ENCODE measurements at regions not wholly inside any gene's neighbourhood (a gene's known extent, or its start where the extent isn't known, plus 50 kb on each side); places are given as distances from the start of the nearest gene placed in this dataset.
A peak's percentile ranks its signal among the peaks of the same experiment; 100 is the strongest.

DNA sequence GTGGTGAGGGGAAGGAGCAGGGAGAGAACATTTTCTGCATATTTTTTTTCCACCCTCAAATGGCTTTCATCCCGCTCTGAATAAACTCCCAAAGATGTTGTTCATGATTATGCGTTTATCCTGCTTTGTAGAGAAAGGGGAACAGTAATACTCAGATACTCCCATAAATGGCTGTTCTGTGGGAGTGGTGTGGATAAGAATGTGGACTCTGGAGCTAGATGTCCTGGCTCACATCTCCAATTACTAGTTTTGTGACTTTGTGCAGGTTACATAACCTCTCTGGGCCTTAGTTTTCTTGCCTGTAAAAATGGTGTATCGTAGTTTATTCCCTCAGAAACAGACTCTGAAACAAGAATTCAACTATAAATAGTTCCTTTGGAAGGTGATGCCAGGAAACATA is 395.4 kb upstream of the SUCLG2 start:
- Mint-ChIP-seq H3K4me1 (ENCODE audit: low read depth) (no peaks in the 10 kb centered on the region), H3K9me3 (no peaks in the 10 kb centered on the region), H3K27me3 (no peaks in the 10 kb centered on the region), H3K4me3 (no peak overlapping the region), H3K27ac (no peak overlapping the region), H3K36me3 (ENCODE audit: low read depth) (no peaks in the 10 kb centered on the region)

DNA sequence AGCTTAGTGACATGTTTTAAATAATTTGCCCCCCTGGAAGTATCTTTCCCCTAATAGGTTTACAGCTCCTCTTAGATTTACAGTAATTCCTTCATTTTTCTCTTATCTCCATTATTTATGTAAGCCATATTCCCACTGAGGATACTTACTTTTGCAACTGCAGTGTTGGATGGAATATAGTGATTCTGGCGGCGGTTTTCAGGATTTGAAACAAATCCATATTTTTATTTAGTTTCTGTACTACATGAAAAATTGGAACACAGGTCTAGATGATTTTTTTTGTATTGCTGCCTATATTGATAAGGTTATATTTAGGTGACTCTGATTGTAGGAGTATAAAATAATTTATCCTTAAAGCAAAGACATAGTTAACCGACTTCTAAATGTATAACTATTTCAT is 391.6 kb upstream of the SUCLG2 start:
- no peak overlapping the region for H3K4me3 Mint-ChIP-seq
- no peaks in the 10 kb centered on the region for H3K27me3 Mint-ChIP-seq
- no peaks in the 10 kb centered on the region for H3K36me3 Mint-ChIP-seq (ENCODE audit: low read depth)
- H3K9me3 Mint-ChIP-seq = no peaks in the 10 kb centered on the region
- H3K4me1 Mint-ChIP-seq (ENCODE audit: low read depth) = no peaks in the 10 kb centered on the region
- H3K27ac Mint-ChIP-seq = no peak overlapping the region

DNA sequence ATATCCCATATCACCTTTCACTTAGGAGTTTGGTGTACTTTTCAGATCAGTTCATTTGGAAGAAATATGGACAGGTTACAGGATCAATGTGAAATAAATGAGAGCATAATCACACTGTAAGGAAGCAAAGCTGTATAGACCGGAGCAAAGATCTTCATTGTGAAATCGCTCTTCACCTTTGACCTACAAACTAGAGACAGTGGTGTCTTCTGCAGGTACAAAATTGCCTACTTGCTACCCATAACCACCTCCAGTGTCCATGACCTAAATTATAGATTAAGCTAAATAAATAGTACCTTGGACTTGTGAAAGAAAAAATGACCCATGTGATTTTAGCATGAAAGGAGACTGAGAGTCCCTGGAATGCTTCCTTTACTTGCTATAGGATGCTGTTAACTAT is 379.5 kb upstream of the SUCLG2 start:
- Mint-ChIP-seq H3K27me3 (no peaks in the 10 kb centered on the region), H3K27ac (no peak overlapping the region), H3K4me3 (no peak overlapping the region), H3K4me1 (ENCODE audit: low read depth) (no peaks in the 10 kb centered on the region), H3K9me3 (no peaks in the 10 kb centered on the region), H3K36me3 (ENCODE audit: low read depth) (no peaks in the 10 kb centered on the region)

DNA sequence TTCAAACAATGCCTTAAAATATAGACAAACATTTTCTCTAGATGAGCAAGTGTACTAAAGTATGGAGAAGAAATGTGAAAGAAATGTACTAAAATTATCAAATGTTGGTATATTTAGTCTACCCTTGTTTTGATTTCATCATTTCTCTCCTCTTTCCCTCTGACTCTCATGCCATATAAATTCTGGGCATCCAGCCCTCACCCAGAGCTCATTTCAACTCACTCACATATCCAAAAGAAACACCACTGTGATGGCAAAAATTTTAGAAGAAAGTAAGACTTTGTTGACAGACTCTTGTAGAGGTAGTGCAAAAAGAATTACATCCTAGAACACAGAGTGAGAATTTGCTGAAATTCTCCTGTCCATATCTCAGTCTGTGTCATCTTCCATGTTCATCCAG is 377.8 kb upstream of the SUCLG2 start:
- no peaks in the 10 kb centered on the region for H3K36me3 Mint-ChIP-seq (ENCODE audit: low read depth)
- no peak overlapping the region for H3K27ac Mint-ChIP-seq
- no peak overlapping the region for H3K4me3 Mint-ChIP-seq
- peaks cover 4% of the 10 kb centered on the region for H3K9me3 Mint-ChIP-seq
- H3K27me3 Mint-ChIP-seq = no peaks in the 10 kb centered on the region
- no peaks in the 10 kb centered on the region for H3K4me1 Mint-ChIP-seq (ENCODE audit: low read depth)

DNA sequence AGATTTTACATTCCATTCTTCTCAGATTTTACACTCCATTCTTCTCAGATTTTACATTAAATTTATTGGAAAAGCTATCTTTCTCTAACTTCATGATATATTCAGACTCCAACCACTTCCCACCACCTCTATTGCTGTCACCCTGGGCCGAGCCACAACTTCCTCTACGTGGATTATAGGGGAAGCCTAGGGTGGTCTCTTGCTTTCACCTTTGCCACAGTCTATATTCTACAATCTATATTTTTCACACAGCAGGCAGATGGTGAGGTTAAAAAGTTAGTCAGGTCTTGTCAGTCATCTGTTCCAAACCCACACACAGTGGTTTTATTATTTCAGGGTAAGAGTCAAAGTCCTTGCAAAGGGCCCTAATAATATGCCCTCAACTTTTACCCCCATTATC is 370.8 kb upstream of the SUCLG2 start:
- Mint-ChIP-seq H3K36me3 (ENCODE audit: low read depth) (no peaks in the 10 kb centered on the region), H3K4me3 (no peak overlapping the region), H3K4me1 (ENCODE audit: low read depth) (peaks cover 13% of the 10 kb centered on the region), H3K27ac (no peak overlapping the region), H3K9me3 (peaks cover 4% of the 10 kb centered on the region), H3K27me3 (no peaks in the 10 kb centered on the region)

DNA sequence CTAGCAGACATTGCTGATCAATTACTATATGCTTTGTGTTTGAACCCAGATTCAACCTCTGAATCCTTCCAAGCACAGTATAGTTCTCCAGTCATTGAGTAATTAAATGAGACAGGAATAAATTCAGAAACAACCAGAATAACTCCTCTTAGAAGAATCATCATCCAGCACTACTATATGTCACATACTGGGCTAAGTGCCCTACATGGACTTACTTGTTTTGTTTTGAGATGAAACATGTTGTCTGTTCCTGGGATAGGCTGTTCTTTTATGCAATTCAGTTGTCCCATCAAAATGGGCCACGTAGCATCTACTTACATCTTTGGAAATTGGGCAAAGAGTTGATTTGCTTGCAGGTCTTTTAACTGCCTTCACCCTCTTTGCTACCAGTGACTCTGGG is 365.5 kb upstream of the SUCLG2 start:
- H3K9me3 Mint-ChIP-seq = no peaks in the 10 kb centered on the region
- H3K4me1 Mint-ChIP-seq (ENCODE audit: low read depth) = peaks cover 4% of the 10 kb centered on the region

DNA sequence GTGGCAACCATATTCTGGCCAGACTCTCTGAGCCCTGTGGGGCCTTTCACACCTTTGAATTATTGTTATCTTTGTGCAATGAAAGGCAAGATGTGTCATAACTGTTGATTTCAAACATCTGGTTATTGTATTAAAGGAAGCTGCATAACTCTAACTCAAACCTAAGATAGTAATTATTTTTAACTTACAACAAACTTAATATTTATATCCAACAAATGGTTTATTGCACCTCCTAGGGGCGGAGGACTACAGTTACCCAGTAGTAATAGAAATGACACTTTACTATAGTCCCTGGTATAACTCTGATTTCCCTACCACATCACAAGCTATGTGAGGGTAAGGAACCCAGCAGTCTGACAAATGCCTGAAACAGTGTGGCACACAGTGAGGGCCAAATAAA is 363.9 kb upstream of the SUCLG2 start:
- Mint-ChIP-seq H3K27me3 (no peaks in the 10 kb centered on the region), H3K36me3 (ENCODE audit: low read depth) (no peaks in the 10 kb centered on the region), H3K9me3 (no peaks in the 10 kb centered on the region), H3K4me3 (no peak overlapping the region), H3K4me1 (ENCODE audit: low read depth) (peaks cover 4% of the 10 kb centered on the region), H3K27ac (no peak overlapping the region)

More for the DNA sequence above, 365.5 kb upstream of the SUCLG2 start:
- Mint-ChIP-seq H3K27me3 (no peaks in the 10 kb centered on the region), H3K36me3 (ENCODE audit: low read depth) (no peaks in the 10 kb centered on the region), H3K4me3 (no peak overlapping the region), H3K27ac (no peak overlapping the region)

DNA sequence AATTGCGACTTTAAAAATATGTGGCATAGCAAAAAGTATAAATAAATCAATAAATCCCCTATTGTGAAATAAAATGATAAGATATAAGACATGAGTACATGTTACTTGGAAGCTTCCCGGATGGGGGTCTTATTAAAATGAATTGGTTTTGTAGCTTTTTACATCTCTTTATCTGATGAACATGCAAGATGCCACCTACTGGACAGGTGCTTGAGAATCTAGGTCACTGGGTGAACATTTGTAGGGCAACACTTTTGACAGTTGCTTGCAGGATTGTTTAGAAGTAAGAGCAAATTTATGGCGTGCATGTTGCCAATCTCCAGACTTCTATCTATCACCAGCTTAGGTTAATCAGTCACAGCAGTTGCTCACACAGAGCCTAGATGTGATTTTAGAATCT is 362.7 kb upstream of the SUCLG2 start:
- Mint-ChIP-seq H3K36me3 (ENCODE audit: low read depth) (no peaks in the 10 kb centered on the region), H3K9me3 (no peaks in the 10 kb centered on the region), H3K4me1 (ENCODE audit: low read depth) (peaks cover under 1% of the 10 kb centered on the region), H3K27ac (no peak overlapping the region), H3K27me3 (no peaks in the 10 kb centered on the region), H3K4me3 (no peak overlapping the region)

DNA sequence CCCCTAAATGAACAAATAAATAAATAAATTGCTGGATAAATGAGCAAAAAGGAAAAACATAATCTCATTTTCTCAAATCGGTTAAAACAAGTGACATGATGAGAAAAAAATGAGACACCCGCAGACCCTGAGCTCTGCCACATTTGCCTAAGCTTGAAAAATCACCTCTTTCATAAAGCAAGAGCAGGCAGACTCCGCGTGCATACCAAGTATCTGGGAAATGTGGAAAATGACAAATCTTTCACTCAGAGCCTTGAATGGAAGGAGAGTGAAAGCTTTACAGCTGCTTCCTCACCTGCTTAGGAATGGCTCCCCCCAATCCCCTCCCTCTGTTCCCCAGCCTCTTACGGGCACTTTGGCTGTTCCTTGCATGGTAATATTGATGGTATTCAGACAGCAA is 355.5 kb upstream of the SUCLG2 start:
- Mint-ChIP-seq H3K9me3 (no peaks in the 10 kb centered on the region), H3K27me3 (peaks cover 33% of the 10 kb centered on the region), H3K4me3 (no peak overlapping the region), H3K4me1 (ENCODE audit: low read depth) (peaks cover 12% of the 10 kb centered on the region), H3K27ac (no peak overlapping the region), H3K36me3 (ENCODE audit: low read depth) (no peaks in the 10 kb centered on the region)

DNA sequence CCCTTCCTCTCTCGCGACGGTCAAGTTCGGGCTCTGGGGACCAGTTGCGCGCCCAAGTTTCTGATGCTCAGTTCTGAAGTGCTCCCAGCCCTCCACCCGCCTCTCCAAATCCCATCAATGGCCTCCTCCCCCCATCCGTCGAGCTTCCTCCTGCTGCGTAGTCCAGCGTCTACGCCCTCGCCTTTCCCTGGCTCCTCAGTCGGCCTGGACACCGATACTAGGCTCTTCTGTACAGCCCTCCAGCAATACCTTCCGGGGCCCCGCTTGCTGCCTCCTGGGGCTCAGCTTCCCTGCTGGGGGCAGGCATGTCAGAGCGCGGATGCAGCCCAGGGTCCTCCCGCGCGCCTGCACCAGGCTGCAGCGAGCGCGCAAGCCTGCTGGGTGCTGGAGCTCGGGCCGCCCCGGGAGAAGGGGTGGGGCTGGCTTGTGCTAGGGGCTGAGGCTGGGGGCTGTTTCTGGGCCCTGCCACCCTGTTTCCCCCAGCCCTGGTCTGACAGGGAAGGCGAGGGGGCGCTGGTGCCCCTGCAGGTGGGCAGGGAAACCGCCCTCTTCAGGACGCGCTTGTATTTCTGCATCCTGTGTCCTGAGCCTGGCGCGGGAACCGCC is 353.3 kb upstream of the SUCLG2 start:
- Mint-ChIP-seq H3K4me3 (peak overlapping the region; percentile 80), H3K9me3 (no peaks in the 10 kb centered on the region), H3K4me1 (ENCODE audit: low read depth) (peaks cover 12% of the 10 kb centered on the region), H3K36me3 (ENCODE audit: low read depth) (no peaks in the 10 kb centered on the region), H3K27ac (no peak overlapping the region), H3K27me3 (peaks cover 46% of the 10 kb centered on the region)

DNA sequence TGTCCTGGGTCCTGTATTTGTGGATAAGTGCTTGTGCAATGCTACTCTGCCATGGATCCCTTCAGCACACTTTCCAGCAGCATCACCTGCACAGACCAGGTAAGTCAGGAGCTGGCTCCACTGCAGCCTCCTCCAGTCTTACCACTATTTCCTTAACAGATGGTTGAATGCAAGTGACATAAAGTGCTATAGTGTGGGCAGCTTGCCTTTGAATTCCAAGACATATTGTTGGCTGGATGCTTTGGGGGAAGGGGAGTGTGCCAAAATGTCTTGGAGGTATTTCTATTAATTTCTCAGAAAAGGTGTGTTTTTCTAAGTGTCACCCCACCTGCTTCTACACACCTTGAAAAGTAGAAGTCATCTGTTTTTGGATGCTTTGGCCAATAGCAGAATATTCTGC is 352.2 kb upstream of the SUCLG2 start:
- H3K27ac Mint-ChIP-seq = no peak overlapping the region
- H3K27me3 Mint-ChIP-seq = peaks cover 46% of the 10 kb centered on the region
- H3K9me3 Mint-ChIP-seq = peaks cover 1% of the 10 kb centered on the region
- peaks cover 12% of the 10 kb centered on the region for H3K4me1 Mint-ChIP-seq (ENCODE audit: low read depth)
- H3K36me3 Mint-ChIP-seq (ENCODE audit: low read depth) = no peaks in the 10 kb centered on the region
- H3K4me3 Mint-ChIP-seq = no peak overlapping the region

DNA sequence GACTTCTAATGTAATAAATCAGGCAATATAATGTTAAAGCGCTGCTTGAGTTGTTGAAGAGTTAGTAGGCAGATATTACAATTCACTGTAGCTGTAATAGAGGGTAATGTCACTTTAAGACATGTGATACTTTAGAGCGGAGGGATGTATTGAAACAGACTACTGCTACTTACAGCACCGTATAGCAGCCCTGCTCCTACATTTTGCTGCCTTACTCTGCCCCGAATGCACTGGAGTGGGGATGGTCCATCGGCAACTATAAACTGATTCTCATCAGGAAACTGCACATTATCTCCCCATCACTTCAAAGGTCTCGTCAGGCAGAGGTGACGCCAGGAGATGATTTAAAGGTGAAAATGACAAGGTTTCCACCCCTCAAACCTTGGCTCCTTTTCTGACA is 349.7 kb upstream of the SUCLG2 start:
- Mint-ChIP-seq H3K36me3 (ENCODE audit: low read depth) (no peaks in the 10 kb centered on the region), H3K27me3 (peaks cover 44% of the 10 kb centered on the region), H3K27ac (no peak overlapping the region), H3K9me3 (peaks cover 9% of the 10 kb centered on the region), H3K4me3 (no peak overlapping the region), H3K4me1 (ENCODE audit: low read depth) (peaks cover 12% of the 10 kb centered on the region)

DNA sequence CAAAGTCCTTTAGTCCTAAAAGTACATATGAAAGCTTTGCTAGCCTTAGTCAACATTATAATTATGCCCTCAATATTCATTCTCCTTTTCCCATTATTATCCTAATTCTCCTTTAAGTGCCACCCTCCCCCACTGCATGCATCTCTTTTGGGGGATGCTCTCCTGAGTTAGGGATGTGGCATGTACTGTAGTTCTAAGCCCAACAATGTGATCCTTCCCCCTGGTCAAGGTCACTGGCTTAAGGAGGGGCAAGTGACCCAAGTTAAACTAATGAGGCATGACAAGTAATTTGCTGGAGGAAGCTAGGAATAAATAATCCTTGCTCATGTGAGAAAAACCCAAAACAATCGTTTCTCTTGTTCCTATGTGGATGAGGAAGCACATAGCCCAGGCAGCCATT is 343.9 kb upstream of the SUCLG2 start:
- Mint-ChIP-seq H3K27me3 (peaks cover 6% of the 10 kb centered on the region), H3K27ac (no peak overlapping the region), H3K9me3 (peaks cover 9% of the 10 kb centered on the region), H3K36me3 (ENCODE audit: low read depth) (no peaks in the 10 kb centered on the region), H3K4me1 (ENCODE audit: low read depth) (no peaks in the 10 kb centered on the region), H3K4me3 (no peak overlapping the region)

DNA sequence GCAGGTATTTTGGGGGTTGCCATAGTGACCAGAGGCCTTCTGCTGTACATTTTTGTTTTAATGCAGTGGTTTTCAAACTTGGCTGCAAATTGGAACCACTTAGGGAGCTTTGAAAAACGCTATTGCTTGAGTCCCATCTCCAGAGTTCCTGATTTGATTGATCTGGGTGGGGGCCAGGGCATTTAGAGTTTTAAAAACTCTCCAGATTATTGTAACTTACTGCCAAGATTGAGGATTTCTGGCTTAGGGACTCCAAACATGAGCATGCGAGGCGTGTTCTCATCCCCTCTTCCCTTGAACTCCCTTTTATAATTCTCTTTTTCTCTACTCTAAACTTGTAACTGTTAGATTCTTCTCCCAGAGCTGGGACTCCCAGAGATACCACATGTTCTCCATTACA is 340.8 kb upstream of the SUCLG2 start:
- Mint-ChIP-seq H3K27ac (no peak overlapping the region), H3K36me3 (ENCODE audit: low read depth) (no peaks in the 10 kb centered on the region), H3K9me3 (no peaks in the 10 kb centered on the region), H3K27me3 (no peaks in the 10 kb centered on the region), H3K4me3 (no peak overlapping the region), H3K4me1 (ENCODE audit: low read depth) (no peaks in the 10 kb centered on the region)

DNA sequence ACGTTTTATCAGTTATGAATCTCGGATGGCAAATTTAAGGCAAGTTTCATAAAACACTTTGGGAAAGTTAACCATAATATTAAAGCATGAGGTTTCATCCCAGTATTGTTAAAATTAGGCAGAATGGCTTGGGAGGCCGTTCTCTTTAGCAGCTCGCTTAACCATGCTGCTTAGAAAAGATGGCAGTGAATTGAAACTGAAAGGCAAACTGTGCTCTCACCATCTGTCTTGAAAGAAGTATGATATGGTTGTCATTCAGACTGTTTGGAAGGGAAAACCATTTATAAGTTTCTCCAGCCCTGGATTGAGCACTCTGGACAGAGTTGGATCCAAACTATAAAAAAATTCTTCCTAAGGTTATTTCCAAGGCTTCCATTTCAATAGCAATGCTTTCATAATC is 332.3 kb upstream of the SUCLG2 start:
- H3K27me3 Mint-ChIP-seq = no peaks in the 10 kb centered on the region
- peaks cover 4% of the 10 kb centered on the region for H3K9me3 Mint-ChIP-seq
- H3K4me1 Mint-ChIP-seq (ENCODE audit: low read depth) = no peaks in the 10 kb centered on the region
- H3K4me3 Mint-ChIP-seq = no peak overlapping the region
- no peaks in the 10 kb centered on the region for H3K36me3 Mint-ChIP-seq (ENCODE audit: low read depth)
- no peak overlapping the region for H3K27ac Mint-ChIP-seq

DNA sequence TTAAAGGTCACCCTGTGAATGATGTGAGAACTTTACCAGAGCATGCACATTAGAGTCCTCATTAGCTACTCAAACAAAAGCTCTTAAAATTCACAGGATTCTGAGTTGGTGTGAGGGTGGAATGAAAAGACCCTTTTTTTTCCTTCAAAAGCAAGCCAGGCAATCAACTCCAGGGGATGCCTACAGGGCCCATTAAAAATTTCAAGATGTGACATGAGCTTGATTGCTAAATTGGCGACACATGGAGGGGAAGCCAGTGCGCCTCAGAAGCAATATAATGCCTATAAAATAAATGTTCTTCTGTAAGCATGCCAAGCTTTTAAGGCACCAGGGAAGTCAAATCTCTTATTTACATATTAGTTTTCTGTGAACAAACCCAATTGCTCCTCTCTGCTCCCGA is 328.8 kb upstream of the SUCLG2 start:
- H3K9me3 Mint-ChIP-seq = peaks cover 4% of the 10 kb centered on the region
- no peaks in the 10 kb centered on the region for H3K27me3 Mint-ChIP-seq
- no peak overlapping the region for H3K27ac Mint-ChIP-seq
- no peaks in the 10 kb centered on the region for H3K36me3 Mint-ChIP-seq (ENCODE audit: low read depth)
- no peaks in the 10 kb centered on the region for H3K4me1 Mint-ChIP-seq (ENCODE audit: low read depth)
- H3K4me3 Mint-ChIP-seq = no peak overlapping the region

Measured in stimulated activated naive CD8-positive, alpha-beta T cell treated with anti-CD3 and anti-CD28 coated beads, Interleukin-15, Interleukin-2, amounts not matched to agents 100 ng/mL and 50 ng/mL, for 24 hours (primary cell).